RPMI8226 (cell line): ENCODE measurements at regions not wholly inside any gene's neighbourhood (a gene's known extent, or its start where the extent isn't known, plus 50 kb on each side); places are given as distances from the start of the nearest gene placed in this dataset.
"Not testable (repeated sequence)": the region's sequence is repeated elsewhere in the genome, so short reads cannot be mapped to it uniquely, and the experiment has no call there.

ENCODE experiments used
- DNase-seq: peaks from one replicate; pipeline ENCODE4 v3.0.0-alpha.2; 2015

DNA sequence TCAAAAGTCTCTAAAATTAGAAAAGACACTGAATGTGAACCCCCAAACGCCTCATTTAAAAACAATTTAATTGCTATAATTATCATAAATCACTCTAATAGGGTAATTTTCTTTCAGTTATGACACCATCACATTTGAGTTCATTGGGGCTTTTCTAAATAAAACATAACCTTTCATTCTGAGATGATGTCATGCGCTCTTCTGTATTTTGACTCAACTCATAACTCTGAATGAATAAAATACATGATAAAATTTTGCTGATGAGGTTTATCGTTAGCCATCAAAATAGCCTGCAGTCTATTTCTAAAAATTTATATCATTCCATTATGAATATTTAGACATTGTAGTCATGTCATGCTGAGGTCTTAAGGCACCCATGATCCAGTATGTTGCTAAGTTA is 1099.7 kb downstream of the SUCLG1 start:
- no peak for DNase-seq

DNA sequence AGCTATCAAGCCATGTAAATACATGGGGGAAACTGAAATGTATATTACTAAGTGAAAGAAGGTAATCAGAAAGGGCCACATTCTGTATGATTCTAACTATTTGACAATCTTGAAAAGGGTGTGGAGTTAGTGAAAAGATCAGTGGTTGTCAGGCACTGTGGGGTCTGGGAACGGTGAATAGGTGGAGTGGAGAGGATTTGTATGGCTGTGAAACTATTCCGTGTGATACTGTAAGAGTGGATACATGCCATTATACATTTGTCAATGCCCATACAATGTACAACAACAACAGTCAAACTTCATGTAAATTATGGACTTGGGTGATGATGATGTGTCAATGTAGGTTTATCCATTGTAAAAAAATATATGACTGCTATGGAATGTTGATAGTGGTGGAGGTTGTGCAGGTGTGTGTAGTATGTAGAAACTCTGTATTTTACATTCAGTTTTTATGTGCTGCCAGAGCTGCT is 1116.2 kb downstream of the SUCLG1 start:
- no peak for DNase-seq

DNA sequence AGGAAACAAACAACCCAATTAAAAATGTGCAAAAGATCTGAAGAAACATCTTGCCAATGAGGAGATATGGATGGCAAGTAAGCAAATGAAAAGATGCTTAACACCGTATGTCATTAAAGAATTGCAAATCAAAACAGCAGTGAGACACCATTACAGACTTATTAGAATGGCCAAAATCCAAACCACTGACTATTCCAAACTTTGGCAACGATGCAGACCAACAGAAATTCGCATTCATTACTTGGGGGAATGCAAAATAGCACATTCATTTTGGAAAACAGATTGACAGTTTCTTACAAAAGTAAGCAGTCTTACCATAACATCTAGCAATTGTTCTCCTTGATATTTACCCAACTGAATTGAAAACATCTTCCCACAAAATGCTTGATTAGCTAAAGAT is 1118.7 kb downstream of the SUCLG1 start:
- no peak for DNase-seq

DNA sequence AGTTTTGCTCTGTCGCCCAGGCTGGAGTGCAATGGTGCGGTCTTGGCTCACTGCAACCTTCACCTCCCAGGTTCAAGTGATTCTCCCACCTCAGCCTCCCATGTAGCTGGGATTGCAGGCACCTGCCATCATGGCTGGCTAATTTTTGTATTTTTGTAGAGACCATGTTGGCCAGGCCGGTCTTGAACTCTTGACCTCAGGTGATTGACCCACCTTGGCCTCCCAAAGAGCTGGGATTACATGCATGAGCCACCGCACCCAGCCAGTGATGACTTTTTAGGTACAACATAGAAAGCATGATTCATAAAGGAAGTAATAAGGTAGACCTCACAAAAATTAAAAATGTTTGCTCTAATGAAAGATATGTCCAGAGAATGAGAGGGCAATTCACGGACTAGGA is 1119.1 kb downstream of the SUCLG1 start:
- DNase-seq: not testable (repeated sequence)

DNA sequence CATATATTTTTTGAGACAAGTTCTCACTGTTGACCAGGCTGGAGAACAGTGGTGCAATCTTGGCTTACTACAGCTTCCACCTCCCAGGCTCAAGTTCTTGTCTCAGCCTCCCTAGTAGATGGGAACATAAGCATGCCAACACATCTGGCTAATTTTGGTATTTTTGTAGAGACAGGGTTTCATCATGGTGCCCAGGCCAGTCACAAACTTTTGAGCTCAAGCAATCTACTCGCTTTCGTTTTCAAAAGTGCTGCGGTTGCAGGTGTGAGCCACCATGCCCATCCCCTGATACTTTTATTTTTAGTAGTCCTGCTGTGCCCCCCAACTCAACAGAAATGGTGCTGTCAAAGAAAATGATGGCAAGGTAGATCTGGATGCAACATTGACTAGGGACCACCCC is 1127.3 kb downstream of the SUCLG1 start:
- peak; percentile 3 for DNase-seq

DNA sequence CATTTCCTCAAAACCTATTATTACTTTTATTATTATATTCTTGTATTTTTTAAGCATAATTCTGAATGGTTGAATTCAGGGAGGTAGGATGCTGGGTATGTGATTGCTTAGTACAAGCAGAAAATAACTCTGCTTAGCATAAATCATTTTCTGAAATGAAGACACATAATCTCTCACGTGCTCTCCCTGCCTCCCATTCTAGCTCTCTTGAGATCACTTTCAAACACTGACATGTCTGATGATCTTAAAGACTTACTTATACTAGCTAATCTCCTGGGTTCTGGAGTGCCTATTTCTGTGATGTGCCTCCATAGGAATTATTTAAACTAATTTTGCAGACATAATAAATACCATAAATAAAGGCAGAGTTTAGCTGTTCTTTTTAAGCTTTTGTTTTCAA is 1136.0 kb downstream of the SUCLG1 start:
- no peak for DNase-seq

DNA sequence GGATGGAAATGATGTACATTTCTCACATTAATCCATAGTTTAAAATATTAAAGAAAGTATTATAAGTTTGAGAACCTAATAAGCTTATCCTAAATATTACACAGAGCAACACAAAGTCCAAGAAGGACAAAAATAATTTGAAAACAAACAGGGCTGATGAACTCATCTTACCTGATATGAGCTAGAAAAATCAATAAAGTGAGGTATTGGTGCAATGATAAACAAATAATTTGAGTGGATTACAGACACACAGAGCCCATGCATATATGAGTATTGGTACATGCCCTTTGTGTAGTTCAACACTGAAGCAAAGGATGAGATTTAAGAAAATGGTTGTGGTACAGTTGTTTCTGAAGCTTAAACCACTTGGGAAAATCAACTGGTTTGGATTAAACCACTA is 1139.0 kb downstream of the SUCLG1 start:
- DNase-seq: no peak

DNA sequence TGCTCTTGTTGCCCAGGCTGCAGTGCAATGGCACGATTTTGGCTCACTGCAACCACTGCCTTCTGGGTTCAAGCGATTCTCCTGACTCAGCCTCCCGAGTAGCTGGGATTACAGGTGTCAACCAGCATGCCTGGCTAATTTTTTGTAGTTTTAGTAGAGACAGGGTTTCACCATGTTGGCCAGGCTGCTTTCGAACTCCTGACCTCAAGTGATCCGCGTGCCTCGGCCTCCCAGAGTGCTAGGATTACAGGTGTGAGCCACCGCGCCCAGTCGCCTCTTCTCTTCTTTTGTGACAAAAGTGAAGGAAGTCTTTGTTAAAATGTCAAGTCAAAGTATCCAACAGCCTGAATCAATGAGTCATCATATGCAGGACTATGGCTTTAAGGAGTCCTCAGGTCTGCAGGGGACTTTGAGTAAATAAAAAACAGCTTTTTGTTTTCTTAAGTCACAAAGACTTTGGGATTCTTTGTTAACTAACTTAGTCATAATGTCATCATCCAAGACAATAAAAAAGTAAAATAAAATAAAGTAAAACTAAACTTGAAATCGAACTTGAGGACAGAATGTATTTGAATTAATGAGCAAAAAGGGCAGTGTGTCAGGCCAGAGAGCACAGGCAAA is 1153.2 kb downstream of the SUCLG1 start:
- DNase-seq: no peak

DNA sequence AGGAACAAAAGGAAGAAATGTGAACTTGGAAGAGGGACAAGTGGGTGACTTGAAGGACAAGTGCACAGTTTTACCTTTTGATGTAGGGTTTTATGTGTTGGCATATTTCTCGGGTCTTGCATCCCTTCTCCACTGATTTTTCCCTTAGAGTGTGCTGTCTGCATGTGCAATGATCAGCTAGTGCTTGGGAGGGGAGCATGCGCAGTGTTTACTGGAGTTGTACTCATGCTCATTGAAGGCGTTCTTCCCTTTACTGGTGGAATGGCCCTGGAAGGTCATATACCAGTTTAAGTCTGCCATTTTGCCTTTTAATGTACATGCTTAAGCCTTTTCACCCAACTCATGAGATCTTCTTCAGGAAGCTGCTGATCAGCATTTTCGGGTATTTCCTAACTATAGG is 1168.0 kb downstream of the SUCLG1 start:
- DNase-seq: no peak

DNA sequence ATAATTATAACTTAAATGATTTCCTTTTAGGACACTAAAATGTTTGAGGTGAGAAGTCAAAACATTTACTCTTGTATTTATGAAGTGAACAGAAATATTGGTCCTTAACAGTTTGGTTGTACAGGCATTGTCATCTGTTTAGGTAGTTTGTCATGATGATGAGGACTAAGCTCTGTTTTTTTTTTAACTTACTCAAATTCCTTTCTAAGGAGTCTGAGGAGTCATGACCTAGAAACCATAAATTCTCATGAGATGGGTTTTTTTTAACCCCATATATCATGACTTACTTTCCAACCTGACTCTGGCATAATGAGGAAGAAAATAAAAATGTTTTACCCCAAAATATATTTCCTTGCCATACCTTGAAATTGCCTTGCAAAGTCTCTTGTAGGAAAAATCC is 1176.2 kb downstream of the SUCLG1 start:
- DNase-seq: no peak

DNA sequence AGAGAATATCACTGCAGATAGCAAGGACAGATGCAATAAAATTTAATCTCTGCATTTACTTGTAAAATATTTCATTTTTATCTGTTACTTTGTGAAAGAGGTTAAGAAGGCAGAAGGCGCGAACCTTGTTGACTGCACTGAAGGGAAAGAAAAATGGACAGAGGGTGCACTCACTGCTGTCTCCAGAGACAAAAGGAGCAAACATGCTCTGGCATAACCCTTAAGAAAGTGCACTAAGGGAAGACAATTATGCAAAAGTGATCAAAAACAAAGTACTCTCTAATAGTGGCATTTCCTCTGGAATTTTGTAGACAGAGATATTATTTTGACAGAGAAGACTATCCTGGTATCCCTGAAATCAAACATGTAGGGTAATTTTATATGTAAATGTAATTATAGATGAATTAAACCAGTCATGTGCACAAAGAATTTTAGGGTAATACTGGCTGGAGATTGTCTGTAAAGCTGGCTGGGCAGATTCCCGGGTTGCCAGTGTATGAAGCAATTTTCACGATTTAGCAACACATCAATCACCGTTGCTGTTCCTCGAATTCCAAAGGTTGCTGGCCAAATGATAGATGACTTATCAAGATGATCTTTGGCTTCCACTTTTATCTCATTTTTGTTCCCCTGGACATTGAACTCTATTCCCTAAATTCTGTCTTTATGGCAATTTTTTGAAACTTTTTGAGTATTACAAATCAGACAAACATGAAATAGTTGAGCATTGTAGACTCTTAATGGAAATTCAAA is 1176.9 kb downstream of the SUCLG1 start:
- no peak for DNase-seq

DNA sequence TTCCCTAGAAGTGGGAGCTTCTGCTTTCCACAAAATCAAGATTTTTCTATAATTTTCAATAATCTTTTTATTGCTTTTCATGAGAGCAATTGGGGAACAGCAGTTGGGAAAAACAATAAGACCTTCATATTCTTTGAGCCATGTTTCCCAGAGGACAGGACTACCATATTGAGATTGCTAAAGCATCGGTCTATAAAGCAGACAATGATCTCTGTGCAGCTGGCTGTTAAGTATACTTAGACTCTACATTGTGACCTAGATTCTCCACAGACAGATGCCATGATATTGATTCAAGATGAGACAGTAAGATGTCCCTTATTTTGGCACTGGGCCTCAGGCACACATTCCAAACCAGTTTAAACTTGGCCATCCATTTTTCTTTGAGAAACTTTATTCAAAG is 1178.7 kb downstream of the SUCLG1 start:
- DNase-seq: no peak

DNA sequence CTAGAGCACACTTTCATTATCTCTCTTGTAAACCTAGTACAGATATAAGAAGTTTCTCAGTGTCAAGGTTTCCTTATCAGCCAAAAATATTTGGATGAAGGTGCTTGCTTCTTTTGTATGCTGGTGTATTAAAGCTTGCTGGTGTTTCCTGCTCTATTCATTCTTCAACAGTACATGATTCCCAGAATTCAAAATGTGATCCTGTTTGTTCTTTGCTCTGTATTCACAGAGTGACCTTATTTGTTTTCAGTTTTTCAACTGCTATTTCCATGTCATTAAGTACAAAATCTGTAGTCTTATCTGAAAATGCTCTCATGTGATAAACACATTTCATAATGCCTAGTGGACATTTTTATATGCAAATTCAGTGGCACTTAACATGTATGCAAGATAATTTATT is 1185.8 kb downstream of the SUCLG1 start:
- DNase-seq: no peak

DNA sequence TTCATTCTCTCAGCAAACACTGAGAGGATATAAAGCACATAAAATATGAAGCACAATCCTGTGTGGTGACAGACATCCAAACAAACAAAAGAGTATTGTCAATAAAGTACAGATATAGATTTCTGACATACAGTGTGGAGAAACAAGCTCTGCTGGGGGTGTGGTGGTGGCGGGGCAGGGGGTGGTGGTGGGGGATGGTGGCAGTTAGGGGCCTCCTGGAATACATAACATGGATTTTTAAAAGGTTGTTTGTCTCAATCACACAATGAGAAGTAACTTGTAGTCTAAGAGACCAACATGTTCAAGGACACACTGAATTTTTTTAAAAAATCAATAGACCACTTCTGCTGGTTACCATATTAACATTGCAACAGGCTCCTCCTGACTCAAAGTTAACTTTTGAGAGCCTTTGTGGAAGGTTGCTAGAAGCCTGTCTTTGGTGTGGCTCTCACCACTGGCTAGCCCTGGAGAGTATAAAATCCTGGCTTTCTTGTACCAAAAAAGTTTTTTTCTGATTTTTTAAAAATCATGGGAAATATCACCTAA is 1197.4 kb downstream of the SUCLG1 start:
- no peak for DNase-seq

DNA sequence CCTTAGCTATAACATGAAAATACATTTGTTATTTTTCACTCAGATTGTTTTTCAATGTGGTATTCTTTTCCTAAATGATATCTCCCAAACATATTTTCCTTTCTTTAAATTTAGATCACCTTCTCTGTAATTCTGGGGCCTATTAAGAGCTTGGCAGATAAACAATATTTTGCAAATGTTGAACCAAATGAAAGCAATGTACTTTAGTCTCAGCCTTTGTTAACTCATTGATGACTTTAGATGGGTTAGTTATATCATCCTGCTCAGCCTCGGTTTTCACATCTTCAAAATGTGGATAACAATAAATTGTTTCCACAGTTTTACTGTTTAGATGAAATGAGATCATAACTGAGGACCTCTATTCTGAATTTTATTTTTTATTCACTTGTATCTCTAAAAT is 1205.2 kb downstream of the SUCLG1 start:
- DNase-seq: no peak

DNA sequence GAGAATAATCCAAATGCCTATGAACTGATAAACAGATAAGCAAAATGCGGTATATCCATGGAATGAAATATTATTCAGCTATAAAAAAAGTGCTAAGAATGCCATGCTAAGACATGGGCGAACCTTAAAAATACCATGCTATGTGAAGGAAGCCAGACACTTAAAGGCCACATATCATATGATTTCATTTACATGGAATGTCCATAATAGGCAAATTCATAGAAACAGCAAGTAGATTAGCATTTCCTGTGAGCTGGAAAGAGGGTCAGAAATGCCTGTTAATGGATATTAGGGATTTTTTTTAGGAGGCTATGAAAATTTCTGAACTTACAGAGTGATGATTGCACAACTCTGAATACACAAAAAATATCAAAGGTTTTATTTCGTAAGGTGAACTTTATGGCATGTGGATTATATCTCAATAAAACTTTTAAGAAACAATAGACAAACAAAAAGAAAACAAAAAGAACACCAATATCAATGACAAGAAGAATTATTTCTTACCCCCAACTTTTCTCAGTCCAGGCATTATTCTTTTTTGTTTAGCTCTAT is 1207.7 kb downstream of the SUCLG1 start:
- no peak for DNase-seq

DNA sequence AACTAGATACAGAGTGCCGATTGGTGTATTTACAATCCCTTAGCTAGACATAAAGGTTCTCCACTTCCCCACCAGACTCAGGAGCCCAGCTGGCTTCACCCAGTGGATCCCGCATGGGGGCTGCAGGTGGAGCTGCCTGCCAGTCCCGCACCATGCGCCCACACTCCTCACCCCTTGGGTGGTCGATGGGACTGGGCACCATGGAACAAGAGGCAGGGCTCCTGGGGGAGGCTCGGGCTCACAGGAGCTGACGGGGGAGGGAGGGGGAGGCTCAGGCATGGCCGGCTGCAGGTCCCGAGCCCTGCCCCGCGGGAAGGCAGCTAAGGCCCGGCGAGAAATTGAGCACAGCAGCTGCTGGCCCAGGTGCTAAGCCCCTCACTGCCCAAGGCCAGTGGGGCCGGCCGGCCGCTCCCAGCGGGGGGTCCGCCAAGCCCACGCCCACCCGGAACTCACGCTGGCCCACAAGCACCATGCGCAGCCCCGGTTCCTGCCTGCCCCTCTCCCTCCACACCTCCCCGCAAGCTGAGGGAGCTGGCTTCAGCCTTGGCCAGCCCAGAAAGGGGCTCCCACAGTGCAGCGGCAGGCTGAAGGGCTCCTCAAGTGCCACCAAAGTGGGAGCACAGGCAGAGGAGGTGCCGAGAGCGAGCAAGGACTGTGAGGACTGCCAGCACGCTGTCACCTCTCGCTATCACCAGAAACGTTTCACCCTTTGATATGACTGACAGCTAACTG is 1213.1 kb downstream of the SUCLG1 start:
- DNase-seq: not testable (repeated sequence)

DNA sequence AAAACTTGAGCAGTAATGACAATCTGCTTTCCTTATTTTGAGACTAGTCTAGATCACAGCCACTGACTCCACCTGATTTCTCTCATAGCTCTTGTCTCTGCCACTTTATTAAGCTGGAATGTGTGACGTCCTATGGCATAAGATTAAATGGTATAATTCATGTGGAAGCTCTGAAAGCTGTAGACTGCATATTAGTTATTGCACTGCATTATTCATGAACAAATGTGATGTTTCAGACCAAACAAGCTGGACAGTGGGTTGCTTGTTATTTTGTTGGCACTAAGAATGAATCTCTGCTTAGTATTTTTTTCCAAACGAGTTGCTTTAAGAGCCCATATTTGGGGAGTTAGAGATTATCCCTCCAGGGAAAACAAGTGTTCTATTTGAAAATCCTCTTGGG is 1218.5 kb downstream of the SUCLG1 start:
- no peak for DNase-seq

DNA sequence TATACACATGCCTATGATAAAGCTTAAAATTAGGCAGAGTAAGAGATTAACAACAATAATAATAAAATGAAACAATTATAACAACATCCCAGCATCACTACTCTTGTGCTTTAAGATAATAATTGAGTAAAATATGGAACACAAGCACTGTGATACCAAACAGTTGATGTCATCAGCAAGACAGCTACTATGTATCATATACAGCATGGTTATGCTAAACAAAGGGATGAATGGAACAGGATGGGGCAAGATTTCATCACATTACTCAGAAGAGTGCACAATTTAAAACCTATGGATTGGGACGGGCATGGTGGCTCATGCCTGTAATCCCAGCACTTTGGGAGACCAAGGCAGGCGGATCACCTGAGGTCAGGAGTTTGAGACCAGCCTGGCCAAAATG is 1221.0 kb downstream of the SUCLG1 start:
- no peak for DNase-seq

DNA sequence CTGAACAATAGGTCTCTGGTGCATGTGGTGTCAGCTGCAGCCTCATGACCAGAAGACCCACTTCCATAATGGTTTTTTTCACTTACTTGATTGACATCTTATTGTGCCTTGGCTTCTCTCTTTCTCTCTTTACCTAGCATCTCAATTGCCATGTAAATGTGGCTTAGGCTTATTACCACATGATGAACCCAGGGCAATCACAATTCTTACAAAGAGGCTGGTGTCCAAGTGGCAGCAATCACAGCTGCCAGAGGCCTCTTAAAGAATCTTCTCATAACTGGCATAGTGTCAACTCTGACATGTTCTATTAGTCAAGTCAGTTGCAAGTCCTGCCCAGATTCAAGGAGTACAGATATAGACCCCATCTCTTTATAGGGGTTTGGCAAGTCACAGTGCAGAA is 1224.8 kb downstream of the SUCLG1 start:
- no peak for DNase-seq

DNA sequence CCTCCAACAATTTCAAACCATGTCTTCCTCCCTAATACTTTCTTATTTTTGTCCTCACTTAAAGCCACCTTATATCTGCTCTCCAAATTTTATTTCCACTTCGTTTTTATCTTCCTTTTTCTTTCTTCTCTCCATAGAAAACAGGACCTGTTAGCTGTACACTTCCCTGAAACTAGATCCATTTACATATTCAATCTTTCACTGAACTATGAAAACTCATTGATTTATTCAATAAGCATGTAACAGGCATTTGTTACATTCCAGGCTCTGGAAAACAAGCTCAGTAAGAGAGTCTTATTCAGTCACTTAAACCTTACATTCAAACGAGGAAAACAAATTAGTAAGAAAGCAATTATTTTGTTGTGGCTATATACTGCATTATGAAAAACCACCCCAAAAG is 1225.3 kb downstream of the SUCLG1 start:
- DNase-seq: no peak

DNA sequence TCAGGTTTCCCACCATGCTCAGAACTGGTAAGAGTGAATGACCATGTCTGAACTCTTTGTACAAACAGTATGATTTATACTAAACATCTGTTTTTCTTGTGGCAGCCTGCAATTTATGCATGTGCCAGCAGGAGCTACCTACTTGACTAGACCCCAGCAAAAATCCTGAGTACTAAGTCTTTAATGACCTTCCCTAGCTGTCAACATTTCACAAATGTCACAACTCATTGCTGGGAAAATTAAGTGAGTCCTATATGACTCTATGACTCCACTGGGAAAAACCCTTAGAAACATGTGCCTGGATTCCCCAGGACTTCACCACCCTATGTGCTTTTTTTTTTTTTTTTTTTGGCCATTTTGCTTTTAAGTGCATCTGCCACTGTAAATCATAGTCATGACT is 1225.8 kb downstream of the SUCLG1 start:
- no peak for DNase-seq

DNA sequence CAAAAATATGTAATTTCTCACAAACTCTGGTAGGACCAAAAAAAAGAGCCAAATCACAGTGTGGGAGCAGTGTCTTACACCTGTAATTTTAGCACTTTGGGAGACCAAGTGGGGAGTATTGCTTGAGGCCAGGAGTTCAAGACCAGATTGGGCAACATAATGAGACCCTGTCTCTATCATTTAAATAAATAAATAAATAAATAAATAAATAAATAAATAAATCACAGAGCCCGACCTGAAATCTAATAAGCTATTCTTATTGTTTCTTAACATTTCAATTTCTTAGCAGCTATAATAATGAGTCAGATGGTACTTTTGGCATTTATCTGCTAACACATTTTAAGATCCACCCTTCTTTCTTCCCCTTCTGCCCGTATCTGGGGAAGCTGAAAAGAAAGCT is 1229.6 kb downstream of the SUCLG1 start:
- no peak for DNase-seq
